Stimulated activated naive CD8-positive, alpha-beta T cell treated with anti-CD3 and anti-CD28 coated beads, Interleukin-15, Interleukin-2, amounts not matched to agents 100 ng/mL and 50 ng/mL, for 24 hours (primary cell): ENCODE measurements at regions not wholly inside any gene's neighbourhood (a gene's known extent, or its start where the extent isn't known, plus 50 kb on each side); places are given as distances from the start of the nearest gene placed in this dataset.

Experiments
- H3K27ac Mint-ChIP-seq: one replicate; pipeline ENCODE4 v1.8.0; 2021; ENCODE audit warnings: mild to moderate bottlenecking, mixed read lengths
- H3K27me3 Mint-ChIP-seq: one replicate; pipeline ENCODE4 v1.8.0; 2021; ENCODE audit warnings: mixed read lengths
- H3K36me3 Mint-ChIP-seq: one replicate; pipeline ENCODE4 v1.8.0; 2021; ENCODE audit warnings: low read depth, mixed read lengths
- H3K4me1 Mint-ChIP-seq: one replicate; pipeline ENCODE4 v1.8.0; 2021; ENCODE audit warnings: low read depth, mixed read lengths
- H3K4me3 Mint-ChIP-seq: one replicate; pipeline ENCODE4 v1.8.0; 2021; ENCODE audit warnings: mild to moderate bottlenecking, mixed read lengths
- H3K9me3 Mint-ChIP-seq: one replicate; pipeline ENCODE4 v1.8.0; 2021; ENCODE audit warnings: mixed read lengths

- H3K27me3 Mint-ChIP-seq, result no peaks in the 10 kb centered on the region
- H3K27ac Mint-ChIP-seq, result no peak overlapping the region
- no peaks in the 10 kb centered on the region for H3K36me3 Mint-ChIP-seq
- no peak overlapping the region for H3K4me3 Mint-ChIP-seq
- H3K9me3 Mint-ChIP-seq, result peaks cover 9% of the 10 kb centered on the region
- H3K4me1 Mint-ChIP-seq, result no peaks in the 10 kb centered on the region
Observed at GRCh38 chr4:163941221-163941905, 446.9 kb downstream of the TMA16 start.

GRCh38 chr4:163948920-163949455 is 454.5 kb downstream of the TMA16 start:
- Mint-ChIP-seq H3K27ac (no peak overlapping the region), H3K36me3 (no peaks in the 10 kb centered on the region), H3K4me3 (no peak overlapping the region), H3K27me3 (no peaks in the 10 kb centered on the region), H3K4me1 (no peaks in the 10 kb centered on the region), H3K9me3 (no peaks in the 10 kb centered on the region)

GRCh38 chr4:163949976-163950601 is 455.6 kb downstream of the TMA16 start:
- H3K27me3 Mint-ChIP-seq, result no peaks in the 10 kb centered on the region
- no peak overlapping the region for H3K27ac Mint-ChIP-seq
- H3K4me1 Mint-ChIP-seq, result no peaks in the 10 kb centered on the region
- H3K9me3 Mint-ChIP-seq, result no peaks in the 10 kb centered on the region
- H3K36me3 Mint-ChIP-seq, result no peaks in the 10 kb centered on the region
- H3K4me3 Mint-ChIP-seq, result no peak overlapping the region

GRCh38 chr4:163955288-163955687 is 460.8 kb downstream of the TMA16 start:
- no peaks in the 10 kb centered on the region for H3K36me3 Mint-ChIP-seq
- no peaks in the 10 kb centered on the region for H3K4me1 Mint-ChIP-seq
- H3K4me3 Mint-ChIP-seq, result no peak overlapping the region
- H3K9me3 Mint-ChIP-seq, result peaks cover 5% of the 10 kb centered on the region
- no peaks in the 10 kb centered on the region for H3K27me3 Mint-ChIP-seq
- no peak overlapping the region for H3K27ac Mint-ChIP-seq

GRCh38 chr4:163958751-163959150 is 464.3 kb downstream of the TMA16 start:
- H3K27me3 Mint-ChIP-seq, result no peaks in the 10 kb centered on the region
- no peak overlapping the region for H3K4me3 Mint-ChIP-seq
- no peak overlapping the region for H3K27ac Mint-ChIP-seq
- H3K4me1 Mint-ChIP-seq, result no peaks in the 10 kb centered on the region
- peaks cover 5% of the 10 kb centered on the region for H3K9me3 Mint-ChIP-seq
- H3K36me3 Mint-ChIP-seq, result no peaks in the 10 kb centered on the region

GRCh38 chr4:163959932-163960331 is 465.4 kb downstream of the TMA16 start:
- H3K27ac Mint-ChIP-seq, result no peak overlapping the region
- H3K9me3 Mint-ChIP-seq, result peaks cover 5% of the 10 kb centered on the region
- H3K27me3 Mint-ChIP-seq, result no peaks in the 10 kb centered on the region
- no peak overlapping the region for H3K4me3 Mint-ChIP-seq
- no peaks in the 10 kb centered on the region for H3K4me1 Mint-ChIP-seq
- H3K36me3 Mint-ChIP-seq, result no peaks in the 10 kb centered on the region

GRCh38 chr4:163966612-163967011 is 472.1 kb downstream of the TMA16 start:
- H3K4me3 Mint-ChIP-seq, result no peak overlapping the region
- H3K27ac Mint-ChIP-seq, result no peak overlapping the region
- no peaks in the 10 kb centered on the region for H3K9me3 Mint-ChIP-seq
- no peaks in the 10 kb centered on the region for H3K36me3 Mint-ChIP-seq
- H3K4me1 Mint-ChIP-seq, result no peaks in the 10 kb centered on the region
- no peaks in the 10 kb centered on the region for H3K27me3 Mint-ChIP-seq

GRCh38 chr4:163967263-163967662 is 472.8 kb downstream of the TMA16 start:
- Mint-ChIP-seq H3K27me3 (no peaks in the 10 kb centered on the region), H3K9me3 (no peaks in the 10 kb centered on the region), H3K4me3 (no peak overlapping the region), H3K4me1 (no peaks in the 10 kb centered on the region), H3K27ac (no peak overlapping the region), H3K36me3 (no peaks in the 10 kb centered on the region)

- Mint-ChIP-seq H3K4me1 (no peaks in the 10 kb centered on the region), H3K36me3 (no peaks in the 10 kb centered on the region), H3K4me3 (no peak overlapping the region), H3K27ac (no peak overlapping the region), H3K27me3 (no peaks in the 10 kb centered on the region), H3K9me3 (no peaks in the 10 kb centered on the region)
Observed at GRCh38 chr4:163967710-163968109, 473.2 kb downstream of the TMA16 start.

GRCh38 chr4:163969291-163969690 is 474.8 kb downstream of the TMA16 start:
- no peaks in the 10 kb centered on the region for H3K9me3 Mint-ChIP-seq
- H3K27ac Mint-ChIP-seq, result no peak overlapping the region
- no peak overlapping the region for H3K4me3 Mint-ChIP-seq
- no peaks in the 10 kb centered on the region for H3K4me1 Mint-ChIP-seq
- no peaks in the 10 kb centered on the region for H3K27me3 Mint-ChIP-seq
- no peaks in the 10 kb centered on the region for H3K36me3 Mint-ChIP-seq

GRCh38 chr4:163976588-163976987 is 482.1 kb downstream of the TMA16 start:
- no peaks in the 10 kb centered on the region for H3K4me1 Mint-ChIP-seq
- H3K36me3 Mint-ChIP-seq, result no peaks in the 10 kb centered on the region
- no peaks in the 10 kb centered on the region for H3K9me3 Mint-ChIP-seq
- no peaks in the 10 kb centered on the region for H3K27me3 Mint-ChIP-seq
- H3K27ac Mint-ChIP-seq, result no peak overlapping the region
- no peak overlapping the region for H3K4me3 Mint-ChIP-seq

- H3K27me3 Mint-ChIP-seq, result no peaks in the 10 kb centered on the region
- no peak overlapping the region for H3K27ac Mint-ChIP-seq
- H3K9me3 Mint-ChIP-seq, result no peaks in the 10 kb centered on the region
- H3K4me1 Mint-ChIP-seq, result no peaks in the 10 kb centered on the region
- no peaks in the 10 kb centered on the region for H3K36me3 Mint-ChIP-seq
- no peak overlapping the region for H3K4me3 Mint-ChIP-seq
Observed at GRCh38 chr4:163988391-163988790, 493.9 kb downstream of the TMA16 start.

GRCh38 chr4:163988865-163989264 is 494.4 kb downstream of the TMA16 start:
- Mint-ChIP-seq H3K4me1 (no peaks in the 10 kb centered on the region), H3K36me3 (no peaks in the 10 kb centered on the region), H3K27me3 (no peaks in the 10 kb centered on the region), H3K9me3 (no peaks in the 10 kb centered on the region), H3K4me3 (no peak overlapping the region), H3K27ac (no peak overlapping the region)

- Mint-ChIP-seq H3K4me1 (no peaks in the 10 kb centered on the region), H3K27me3 (no peaks in the 10 kb centered on the region), H3K9me3 (no peaks in the 10 kb centered on the region), H3K27ac (no peak overlapping the region), H3K4me3 (no peak overlapping the region), H3K36me3 (no peaks in the 10 kb centered on the region)
Observed at GRCh38 chr4:163991298-163991865, 496.9 kb downstream of the TMA16 start.

- no peaks in the 10 kb centered on the region for H3K36me3 Mint-ChIP-seq
- H3K27me3 Mint-ChIP-seq, result no peaks in the 10 kb centered on the region
- no peaks in the 10 kb centered on the region for H3K4me1 Mint-ChIP-seq
- no peaks in the 10 kb centered on the region for H3K9me3 Mint-ChIP-seq
- no peak overlapping the region for H3K4me3 Mint-ChIP-seq
- H3K27ac Mint-ChIP-seq, result no peak overlapping the region
Observed at GRCh38 chr4:164009435-164009834, 514.9 kb downstream of the TMA16 start.
